A549 (cell line): ENCODE measurements at regions not wholly inside any gene's neighbourhood (a gene's known extent, or its start where the extent isn't known, plus 50 kb on each side); places are given as distances from the start of the nearest gene placed in this dataset.

Experiments
- ATAC-seq, 2 experiments: fragments of 200-7000 bp in 1 of 2; fragments of >200 bp in 1 of 2; cut with Nextera tagmentation in 1 of 2; cut with Tn5 transposase in 1 of 2; 3 replicates each; pipeline versions ENCODE4 v1.8.0 to v1.9.1; 2018 to 2020; ENCODE audit warnings: mild to moderate bottlenecking in 1 of 2, moderate library complexity in 1 of 2
- CTCF ChIA-PET: fragments of 300-600 bp; sonication (Branson Sonifier 250); formaldehyde crosslinking; extraction: SDS; loops from one replicate; lab custom pipeline; 2021; ENCODE audit warnings: antibody characterized with exemption, inconsistent platforms; lab: Yijun Ruan, JAX
- POLR2A ChIA-PET: fragments of 350-600 bp; formaldehyde crosslinking; extraction: SDS; loops from one replicate; lab custom pipeline; 2021; ENCODE audit warnings: antibody characterized with exemption, inconsistent platforms; lab: Yijun Ruan, JAX
- DNase-seq, 2 experiments: peaks; one replicate each; pipeline versions ENCODE4 v3.0.0 to v3.0.0-alpha.2; 2011 to 2016; ENCODE audit warnings: low read depth in 1 of 2, low spot score in 1 of 2
- FAIRE-seq: peaks from 2 replicates; lab custom pipeline; 2011; peaks lifted over from hg19 to GRCh38; lab: Jason Lieb, UNC
- H3K27ac ChIP-seq, 2 experiments: fragments of >200 bp; sonication (Bioruptor Twin); formaldehyde crosslinking; 3 replicates each; pipeline ENCODE4 v1.5.1; 2016 to 2017
- H3K4me1 ChIP-seq: fragments of >200 bp; sonication (Bioruptor Twin); formaldehyde crosslinking; 3 replicates; pipeline ENCODE4 v1.6.1; 2016
- H3K4me2 ChIP-seq: fragments of >200 bp; sonication (Bioruptor Twin); formaldehyde crosslinking; 3 replicates; pipeline ENCODE4 v1.6.1; 2016
- H3K4me3 ChIP-seq: fragments of >200 bp; sonication (Bioruptor Twin); formaldehyde crosslinking; 3 replicates; pipeline ENCODE4 v1.5.1; 2016
- H3K9me3 ChIP-seq: fragments of >200 bp; sonication (Bioruptor Twin); formaldehyde crosslinking; 3 replicates; pipeline ENCODE4 v1.6.1; 2016
- CBX8 ChIP-seq: fragments of 200-600 bp; sonication (generic); IDR thresholded peaks from 2 replicates; pipeline ENCODE4 v1.6.1; 2016
- EHF ChIP-seq: fragments of 250-450 bp; sonication (Bioruptor Pico); IDR thresholded peaks from 2 replicates; pipeline ENCODE4 v1.5.0; 2020; ENCODE audit warnings: mild to moderate bottlenecking
- EHMT2 ChIP-seq: fragments of 200-600 bp; sonication (generic); IDR thresholded peaks from 2 replicates; pipeline ENCODE4 v1.6.1; 2016; ENCODE audit warnings: antibody characterized with exemption, low read depth, mild to moderate bottlenecking, moderate library complexity
- ELK1 ChIP-seq: fragments of 150-350 bp; IDR thresholded peaks from 2 replicates; pipeline ENCODE4 v1.6.1; 2014; ENCODE audit warnings: low read depth, mild to moderate bottlenecking, low read length
- EP300 ChIP-seq, 2 experiments: fragments of >200 bp; sonication (Bioruptor Twin); formaldehyde crosslinking; IDR thresholded peaks; 2 replicates in 1 of 2; 3 replicates in 1 of 2; pipeline ENCODE4 v1.6.1; 2016 to 2017
- FOSL2 ChIP-seq, 2 experiments: fragments of 450-650 bp in 1 of 2; fragments of >200 bp in 1 of 2; sonication (Bioruptor Twin) in 1 of 2; formaldehyde crosslinking; IDR thresholded peaks; 2 replicates each; pipeline versions ENCODE4 v1.5.0 to v1.6.1; 2016 to 2020; ENCODE audit warnings: mild to moderate bottlenecking in 1 of 2, moderate library complexity in 1 of 2
- HEYL ChIP-seq: fragments of 250-450 bp; sonication (Bioruptor Pico); IDR thresholded peaks from 2 replicates; pipeline ENCODE4 v1.8.0; 2021; ENCODE audit warnings: mild to moderate bottlenecking, moderate library complexity
- JUNB ChIP-seq: fragments of >200 bp; sonication (Bioruptor Twin); formaldehyde crosslinking; IDR thresholded peaks from 2 replicates; pipeline ENCODE4 v1.6.1; 2016
- KDM5A ChIP-seq: fragments of 200-600 bp; sonication (generic); IDR thresholded peaks from 2 replicates; pipeline ENCODE4 v1.6.1; 2016; ENCODE audit warnings: antibody characterized with exemption, mild to moderate bottlenecking
- MAFK ChIP-seq: fragments of 450-650 bp; IDR thresholded peaks from 2 replicates; pipeline ENCODE4 v1.6.1; 2014; ENCODE audit not compliant: partially characterized antibody
- MAZ ChIP-seq: fragments of 150-350 bp; IDR thresholded peaks from 2 replicates; pipeline ENCODE4 v1.6.1; 2014; ENCODE audit warnings: antibody characterized with exemption, low read depth, low read length, borderline replicate concordance
- NFE2L2 ChIP-seq: fragments of 150-350 bp; conservative IDR thresholded peaks from 2 replicates; pipeline ENCODE4 v1.6.1; 2014; ENCODE audit warnings: low read length
- NPAS2 ChIP-seq: fragments of 250-450 bp; sonication (Bioruptor Pico); IDR thresholded peaks from 2 replicates; pipeline ENCODE4 v1.8.0; 2022; ENCODE audit warnings: mild to moderate bottlenecking, moderate library complexity, borderline replicate concordance
- NR3C1 ChIP-seq: fragments of >200 bp; sonication (Bioruptor Twin); formaldehyde crosslinking; IDR thresholded peaks from 3 replicates; pipeline ENCODE4 v1.6.1; 2017
- PHF8 ChIP-seq: fragments of 200-600 bp; sonication (generic); IDR thresholded peaks from 2 replicates; pipeline ENCODE4 v1.6.1; 2016; ENCODE audit warnings: low read depth, mild to moderate bottlenecking, antibody characterized with exemption, moderate library complexity, borderline replicate concordance
- POLR2A ChIP-seq: IDR thresholded peaks from 2 replicates; pipeline ENCODE4 v1.6.1; 2012; ENCODE audit warnings: mild to moderate bottlenecking, low read length
- POLR2AphosphoS2 ChIP-seq: conservative IDR thresholded peaks from 2 replicates; pipeline ENCODE4 v1.6.1; 2012; ENCODE audit warnings: low read length, improper control_type of control experiment, inconsistent platforms
- RARB ChIP-seq: fragments of 250-450 bp; sonication (Bioruptor Pico); IDR thresholded peaks from 2 replicates; pipeline ENCODE4 v1.8.0; 2021; ENCODE audit warnings: mild to moderate bottlenecking, moderate library complexity
- RCOR1 ChIP-seq: fragments of 150-350 bp; IDR thresholded peaks from 2 replicates; pipeline ENCODE4 v1.6.1; 2014; ENCODE audit warnings: antibody characterized with exemption, low read length, low read depth
- ZC3H11A ChIP-seq: fragments of 450-650 bp; IDR thresholded peaks from 2 replicates; pipeline ENCODE4 v1.6.1; 2014; ENCODE audit warnings: antibody characterized with exemption, mild to moderate bottlenecking
- ZFP36 ChIP-seq: fragments of 450-650 bp; IDR thresholded peaks from 2 replicates; pipeline ENCODE4 v1.6.1; 2014; ENCODE audit warnings: borderline replicate concordance; ENCODE audit not compliant: partially characterized antibody
- WGBS: methylation state at CpG from one replicate; pipeline ENCODE4 v1.1.6; 2017; ENCODE audit errors: missing lambda C conversion rate; 5-methylcytosine and 5-hydroxymethylcytosine counted together
- TF ChIP-seq, protein P1 (sequence below): fragments of >200 bp; sonication (Bioruptor Twin); formaldehyde crosslinking; IDR thresholded peaks from 3 replicates; pipeline ENCODE4 v1.6.1; 2016

GRCh38 chr3:26428992-26429391, 193.6 kb upstream of the LRRC3B start:
- POLR2A ChIA-PET: no interaction called here
- FAIRE-seq (no peak), DNase-seq (no peak), ATAC-seq (no peak)
- H3K4me1 ChIP-seq: no peaks in the 10 kb centered on the region
- no peak overlapping the region for H3K4me3 ChIP-seq
- TF ChIP-seq NPAS2: no peak
- TF ChIP-seq ELK1: no peak
- TF ChIP-seq FOSL2 (IDR thresholded peaks at IDR 0.05): no peak
- TF ChIP-seq FOSL2 (CRISPR knock-in tag; IDR thresholded peaks at IDR 0.05): no peak
- no peak for TF ChIP-seq CBX8
- TF ChIP-seq NR3C1: no peak
- TF ChIP-seq PHF8: no peak
- TF ChIP-seq EHMT2: no peak
- TF ChIP-seq JUNB: no peak
- no peak for TF ChIP-seq MAZ
- no peak for TF ChIP-seq POLR2AphosphoS2
- TF ChIP-seq EHF (CRISPR knock-in tag): no peak
- no peak for TF ChIP-seq RARB (CRISPR knock-in tag)
- TF ChIP-seq, protein P1, sequence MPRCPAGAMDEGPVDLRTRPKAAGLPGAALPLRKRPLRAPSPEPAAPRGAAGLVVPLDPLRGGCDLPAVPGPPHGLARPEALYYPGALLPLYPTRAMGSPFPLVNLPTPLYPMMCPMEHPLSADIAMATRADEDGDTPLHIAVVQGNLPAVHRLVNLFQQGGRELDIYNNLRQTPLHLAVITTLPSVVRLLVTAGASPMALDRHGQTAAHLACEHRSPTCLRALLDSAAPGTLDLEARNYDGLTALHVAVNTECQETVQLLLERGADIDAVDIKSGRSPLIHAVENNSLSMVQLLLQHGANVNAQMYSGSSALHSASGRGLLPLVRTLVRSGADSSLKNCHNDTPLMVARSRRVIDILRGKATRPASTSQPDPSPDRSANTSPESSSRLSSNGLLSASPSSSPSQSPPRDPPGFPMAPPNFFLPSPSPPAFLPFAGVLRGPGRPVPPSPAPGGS: no peak
- no peak for TF ChIP-seq HEYL
- CTCF ChIA-PET: no interaction called here
- no peak overlapping the region for H3K4me2 ChIP-seq
- H3K27ac ChIP-seq: no peak overlapping the region
- WGBS: 26% methylated on average over 2 of the region's 2 CpGs
- no peaks in the 10 kb centered on the region for H3K9me3 ChIP-seq

DNA sequence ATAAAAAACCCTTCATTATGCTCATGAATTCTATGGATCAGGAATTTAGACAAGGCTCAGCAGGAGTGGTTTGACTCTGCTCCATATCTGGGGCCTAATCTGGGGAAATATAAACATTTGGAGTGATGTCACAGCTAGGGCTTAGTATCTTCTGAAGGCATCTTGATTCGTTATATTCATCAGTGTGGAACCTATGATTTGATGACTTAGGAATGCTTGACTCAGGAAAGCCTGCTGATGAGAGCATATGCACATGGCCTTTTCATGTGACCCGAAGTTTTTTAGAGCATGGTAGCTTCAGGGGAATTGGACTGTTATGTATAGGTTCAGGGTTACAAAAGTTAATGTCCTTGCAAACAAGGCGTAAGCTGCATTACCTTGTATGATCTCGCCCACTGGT, 184.9 kb upstream of the LRRC3B start:
- TF ChIP-seq HEYL (no peak), POLR2A (no peak), MAZ (no peak), KDM5A (no peak), NFE2L2 (no peak), FOSL2 (IDR thresholded peaks at IDR 0.05) (no peak), FOSL2 (CRISPR knock-in tag; IDR thresholded peaks at IDR 0.05) (peak; percentile 21; the same call in 1 of the 2 replicates), RCOR1 (no peak), EP300 (IDR thresholded peaks at IDR 0.05) (no peak)
- CTCF ChIA-PET: no interaction called here
- POLR2A ChIA-PET: no interaction called here
- 0 out of 6 replicates have a peak overlapping the region, but pooled peaks of 1 of the 2 experiments have one; percentile 14 for H3K27ac ChIP-seq
- H3K9me3 ChIP-seq: no peaks in the 10 kb centered on the region
- H3K4me1 ChIP-seq: peaks cover 8% of the 10 kb centered on the region; the same call in 1 of the 3 replicates
- no peak overlapping the region for H3K4me2 ChIP-seq
- FAIRE-seq: no peak
- peak; percentile 57 to 66; a peak in 5 of 6 replicates for ATAC-seq
- DNase-seq: peak in 1 of 2 experiments; percentile 49
- no peak overlapping the region for H3K4me3 ChIP-seq
- WGBS: 26% methylated on average over 4 of the region's 4 CpGs

- H3K4me1 ChIP-seq: peaks cover 8% of the 10 kb centered on the region; the same call in 1 of the 3 replicates
- WGBS: 22% methylated on average over 4 of the region's 4 CpGs
- H3K4me2 ChIP-seq: peak overlapping the region; percentile 22; the same call in 1 of the 3 replicates
- H3K4me3 ChIP-seq: no peak overlapping the region
- TF ChIP-seq MAFK (peak; percentile 88), ZC3H11A (no peak), ZFP36 (no peak)
- TF ChIP-seq, all 56 proteins: peak for 1
- no peaks in the 10 kb centered on the region for H3K9me3 ChIP-seq
- ChIA-PET CTCF (no interaction called here), POLR2A (no interaction called here)
- FAIRE-seq (no peak), DNase-seq (peak in 1 of 2 experiments; percentile 15), ATAC-seq (no peak; a peak in 1 of 6 replicates)
- H3K27ac ChIP-seq: 0 out of 6 replicates have a peak overlapping the region, but pooled peaks have one; percentile 8 to 14
Measured at GRCh38 chr3:26438325-26438940, 184.1 kb upstream of the LRRC3B start.
